Heart right ventricle (tissue), 16 donors: ENCODE measurements at regions not wholly inside any gene's neighbourhood (a gene's known extent, or its start where the extent isn't known, plus 50 kb on each side); places are given as distances from the start of the nearest gene placed in this dataset.

Experiments
- ATAC-seq, 8 donors: fragments of 200-7000 bp; cut with Tn5 transposase; one replicate each; pipeline ENCODE4 v1.9.1; 2020; ENCODE audit warnings: mild to moderate bottlenecking in 8 of 8, moderate library complexity in 8 of 8, moderate number of reproducible peaks in 1 of 8
- DNase-seq, 2 donors: peaks; one replicate each; pipeline ENCODE4 v3.0.0-alpha.2; 2020
- H3K27ac ChIP-seq, 10 donors: fragments of 200-600 bp; sonication (generic) in 2 of 10; one replicate each; pipeline versions ENCODE4 v1.5.0 to v1.8.0; 2020 to 2022; ENCODE audit warnings: mild to moderate bottlenecking in 3 of 10
- H3K27me3 ChIP-seq, 7 donors: fragments of 200-600 bp; one replicate each; pipeline ENCODE4 v1.8.0; 2021 to 2022; ENCODE audit warnings: mild to moderate bottlenecking in 2 of 7
- H3K36me3 ChIP-seq, 9 donors: fragments of 200-600 bp; sonication (generic) in 1 of 9; one replicate each; pipeline versions ENCODE4 v1.5.0 to v1.8.0; 2020 to 2022; ENCODE audit warnings: mild to moderate bottlenecking in 2 of 9
- H3K4me1 ChIP-seq, 9 donors: fragments of 200-600 bp; sonication (generic) in 1 of 9; one replicate each; pipeline versions ENCODE4 v1.5.0 to v1.8.0; 2020 to 2022; ENCODE audit warnings: mild to moderate bottlenecking in 4 of 9
- H3K4me3 ChIP-seq, 10 donors: fragments of 200-600 bp; sonication (generic) in 2 of 10; one replicate each; pipeline versions ENCODE4 v1.5.0 to v1.8.0; 2020 to 2022; ENCODE audit warnings: mild to moderate bottlenecking in 7 of 10, moderate library complexity in 2 of 10
- H3K9me3 ChIP-seq, 11 donors: fragments of 200-600 bp in 10 of 11; sonication (generic) in 2 of 11; one replicate each; pipeline versions ENCODE4 v1.5.0 to v1.8.0; 2013 to 2022; ENCODE audit warnings: mild to moderate bottlenecking in 2 of 11, control low read depth in 1 of 11, moderate library complexity in 1 of 11
- WGBS, 2 donors: extraction: QIAGEN DNeasy Blood & Tissue Kit; methylation state at CpG; one replicate each; pipeline ENCODE4 v1.1.7; 2013; ENCODE audit warnings: inconsistent platforms in 1 of 2; 5-methylcytosine and 5-hydroxymethylcytosine counted together
- intact Hi-C, 10 donors: fragments of 100-400 bp; cut with DNase I; formaldehyde crosslinking; loops; one replicate each; pipeline versions ENCODE4 v1.11.1 to v1.14.2; 2022
- TF ChIP-seq, protein P1 (sequence below), 9 donors: fragments of 200-600 bp; sonication (generic) in 2 of 9; IDR thresholded peaks; one replicate each; pipeline versions ENCODE4 v1.5.0 to v1.8.0; 2021 to 2022; ENCODE audit warnings: antibody characterized with exemption in 9 of 9, mild to moderate bottlenecking in 5 of 9, moderate library complexity in 1 of 9
- donor health status: Arrhythmogenic right ventricular cardiomyopathy.
- donor health status: ischemic (EF 13 %, LVEDD 7.1; RV severe dilation, severe dysfunction).
- donor health status: healthy with polysubstance abuse.
- donor health status: DM: no; HTN: yes; CAD: no.
- donor health status: DM: no; HTN: no; CAD: no.
- donor health status: ischemic (EF 25% LVEDD 6.9; RV normal size, moderate dysfunction).
- donor health status: ischemic (EF 25% LVEDD 5.7; RV mildly dilated, moderate dysfunction).
- donor health status: healthy.
- donor health status: DM: yes; HTN: yes; CAD: no.
- donor health status: Ischemic cardiomyopathy.
- donor health status: ischemic (EF 35%, LVEDD 5.7; RV mildly dilated, moderate dysfunction).
- donor health status: nonischemic (EF 11% LVEDD 7.7; RV severe dilation, severe dysfunction).
- donor health status: DM: yes; HTN: yes; CAD: no.
- donor health status: PGD.
- donor health status: ischemic (EF 29% LVEDD 5.4; RV normal size, mild dysfunction).
- donor health status: nonischemic (EF 23%, LVEDD 6.1; RV moderate dilation, normal function).

DNA sequence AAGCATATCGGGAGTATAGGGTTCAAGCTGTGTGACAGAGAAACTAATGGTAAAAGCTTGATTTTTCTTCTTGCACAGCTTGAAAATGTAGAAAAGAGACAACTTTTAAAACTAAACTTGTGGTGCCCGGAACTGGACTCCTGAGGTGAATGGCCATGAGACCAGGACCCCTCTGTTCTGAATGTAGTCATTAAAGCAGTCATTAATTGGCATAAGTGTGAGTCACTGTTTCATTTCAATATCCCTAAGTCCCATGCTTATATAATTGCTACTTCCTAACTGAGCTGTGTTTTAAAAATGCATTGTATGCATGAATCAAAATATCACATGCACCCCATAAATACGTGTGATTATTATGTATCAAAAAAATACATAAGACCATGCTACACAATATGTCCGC, 463.1 kb upstream of the DYNLRB2 start:
- WGBS, 2 donors, result 69 to 83% methylated on average over 4 of the region's 4 CpGs
- H3K36me3 ChIP-seq, result no peaks in the 10 kb centered on the region
- intact Hi-C loops, result no loop called here
- H3K27ac ChIP-seq, result no peak overlapping the region
- no peak overlapping the region for H3K4me3 ChIP-seq
- ATAC-seq (no peak), DNase-seq (no peak)
- H3K4me1 ChIP-seq, result no peaks in the 10 kb centered on the region
- H3K27me3 ChIP-seq, result peaks cover 0 to 9% (median 0%) of the 10 kb centered on the region in 7 donors
- no peaks in the 10 kb centered on the region for H3K9me3 ChIP-seq
- TF ChIP-seq, protein P1, sequence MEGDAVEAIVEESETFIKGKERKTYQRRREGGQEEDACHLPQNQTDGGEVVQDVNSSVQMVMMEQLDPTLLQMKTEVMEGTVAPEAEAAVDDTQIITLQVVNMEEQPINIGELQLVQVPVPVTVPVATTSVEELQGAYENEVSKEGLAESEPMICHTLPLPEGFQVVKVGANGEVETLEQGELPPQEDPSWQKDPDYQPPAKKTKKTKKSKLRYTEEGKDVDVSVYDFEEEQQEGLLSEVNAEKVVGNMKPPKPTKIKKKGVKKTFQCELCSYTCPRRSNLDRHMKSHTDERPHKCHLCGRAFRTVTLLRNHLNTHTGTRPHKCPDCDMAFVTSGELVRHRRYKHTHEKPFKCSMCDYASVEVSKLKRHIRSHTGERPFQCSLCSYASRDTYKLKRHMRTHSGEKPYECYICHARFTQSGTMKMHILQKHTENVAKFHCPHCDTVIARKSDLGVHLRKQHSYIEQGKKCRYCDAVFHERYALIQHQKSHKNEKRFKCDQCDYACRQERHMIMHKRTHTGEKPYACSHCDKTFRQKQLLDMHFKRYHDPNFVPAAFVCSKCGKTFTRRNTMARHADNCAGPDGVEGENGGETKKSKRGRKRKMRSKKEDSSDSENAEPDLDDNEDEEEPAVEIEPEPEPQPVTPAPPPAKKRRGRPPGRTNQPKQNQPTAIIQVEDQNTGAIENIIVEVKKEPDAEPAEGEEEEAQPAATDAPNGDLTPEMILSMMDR (IDR thresholded peaks at IDR 0.05), result no peak

DNA sequence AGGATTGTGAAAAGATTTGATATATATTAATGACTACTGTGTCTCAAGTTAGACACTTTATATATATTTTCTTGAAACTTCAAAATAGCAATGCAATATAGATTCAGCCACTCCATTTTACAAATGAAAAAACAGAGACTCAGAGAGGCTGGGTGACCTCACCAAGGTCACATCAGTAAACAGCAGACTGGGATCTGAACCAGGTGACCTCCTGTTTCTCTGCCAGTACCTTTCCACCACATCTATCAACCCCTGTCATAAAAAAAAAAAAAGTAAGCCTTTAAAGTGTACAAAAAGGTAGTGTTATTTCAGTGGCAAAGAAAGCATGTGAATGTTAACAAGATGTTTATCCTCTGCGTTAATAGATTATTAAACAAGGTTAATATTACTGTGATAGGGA, 466.5 kb upstream of the DYNLRB2 start:
- no peaks in the 10 kb centered on the region for H3K36me3 ChIP-seq
- H3K27ac ChIP-seq, result no peak overlapping the region
- intact Hi-C loops, result no loop called here
- peaks cover 0 to 18% (median 0%) of the 10 kb centered on the region in 7 donors for H3K27me3 ChIP-seq
- TF ChIP-seq, protein P1 (IDR thresholded peaks at IDR 0.05), result no peak
- no peaks in the 10 kb centered on the region for H3K4me1 ChIP-seq
- H3K9me3 ChIP-seq, result peaks cover 0 to 9% (median 0%) of the 10 kb centered on the region in 11 donors
- no peak overlapping the region for H3K4me3 ChIP-seq
- no peak for DNase-seq
- 96 to 97% methylated on average over 1 of the region's 1 CpG for WGBS, 2 donors
- ATAC-seq, result no peak

DNA sequence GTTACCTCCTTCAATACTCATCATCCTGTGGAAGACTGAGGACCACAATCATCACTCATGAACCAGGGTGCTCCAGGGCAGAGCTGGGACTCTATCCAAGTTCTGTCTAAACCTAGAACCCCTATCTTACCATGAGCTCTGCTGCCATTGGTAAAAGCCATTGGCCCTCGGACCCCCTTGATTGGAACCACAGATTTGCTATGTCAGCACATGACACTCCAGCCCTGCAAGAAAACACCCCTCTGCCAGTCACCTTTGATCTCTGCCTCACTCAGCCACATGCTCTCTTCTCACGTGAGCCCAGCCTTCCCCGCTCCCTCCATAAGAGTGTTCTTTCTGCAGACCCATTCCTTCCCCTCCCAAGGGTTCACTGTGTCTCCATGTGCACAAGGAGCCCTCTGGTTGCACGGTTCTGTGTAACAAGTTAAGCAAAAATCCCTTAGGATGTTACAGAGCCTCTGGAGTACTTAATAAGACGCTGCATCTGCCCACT, 468.8 kb upstream of the DYNLRB2 start:
- no peak overlapping the region for H3K27ac ChIP-seq
- TF ChIP-seq, protein P1 (IDR thresholded peaks at IDR 0.05), result no peak
- no peaks in the 10 kb centered on the region for H3K4me1 ChIP-seq
- no peaks in the 10 kb centered on the region for H3K36me3 ChIP-seq
- H3K9me3 ChIP-seq, result peaks cover 0 to 10% (median 0%) of the 10 kb centered on the region in 11 donors
- DNase-seq (no peak), ATAC-seq (no peak)
- intact Hi-C loops, result no loop called here
- peaks cover 0 to 17% (median 0%) of the 10 kb centered on the region in 7 donors for H3K27me3 ChIP-seq
- H3K4me3 ChIP-seq, result no peak overlapping the region
- 67 to 73% methylated on average over 5 of the region's 5 CpGs for WGBS, 2 donors

DNA sequence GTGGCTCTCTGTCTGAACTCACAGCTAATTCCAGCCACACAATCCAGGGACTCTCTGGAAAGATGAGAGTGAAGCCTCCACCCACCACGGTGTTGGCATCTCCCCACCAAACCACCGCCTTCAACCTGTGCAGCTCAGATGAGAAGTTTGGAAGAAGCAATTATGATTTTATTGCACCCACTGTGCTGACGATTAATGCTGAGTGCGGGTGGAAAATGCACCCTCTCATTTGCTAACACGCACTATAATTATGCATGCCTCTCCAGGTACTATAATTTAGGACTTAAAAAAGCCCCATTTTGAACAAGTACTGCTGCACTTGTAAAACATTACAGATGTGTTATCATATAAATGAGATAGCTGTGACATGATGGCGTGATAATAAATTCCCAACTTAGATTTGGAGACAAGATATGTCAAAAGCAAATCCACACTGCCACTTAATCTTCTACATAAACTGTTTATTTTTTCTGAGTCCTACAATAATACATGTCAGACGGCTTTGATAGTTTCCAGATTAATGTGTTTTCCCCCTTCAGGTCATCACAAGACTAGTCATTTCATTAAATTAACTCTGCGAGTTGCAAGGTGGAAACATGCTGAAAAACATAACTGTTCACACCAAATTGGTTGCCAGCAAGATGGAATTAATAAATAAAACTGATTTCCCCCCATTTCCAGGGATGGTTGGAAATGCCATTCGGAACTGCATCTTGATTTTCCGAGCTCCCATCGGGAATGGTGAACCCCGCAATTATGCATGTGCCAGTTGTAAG, 466.5 kb upstream of the MAF start:
- no peak for ATAC-seq
- Histone ChIP-seq H3K9me3 (peaks cover 0 to 10% (median 0%) of the 10 kb centered on the region in 11 donors), H3K4me1 (peaks cover 0 to 4% (median 0%) of the 10 kb centered on the region in 9 donors), H3K36me3 (no peaks in the 10 kb centered on the region), H3K27me3 (peaks cover 0 to 9% (median 0%) of the 10 kb centered on the region in 7 donors), H3K27ac (no peak overlapping the region), H3K4me3 (no peak overlapping the region)
- no peak for DNase-seq
- 88 to 91% methylated on average over 12 of the region's 12 CpGs for WGBS, 2 donors
- TF ChIP-seq, protein P1 (IDR thresholded peaks at IDR 0.05), result no peak
- intact Hi-C loops, result no loop called here
